HepG2 (cell line): ENCODE measurements at regions not wholly inside any gene's neighbourhood (a gene's known extent, or its start where the extent isn't known, plus 50 kb on each side); places are given as distances from the start of the nearest gene placed in this dataset.
A peak's percentile ranks its signal among the peaks of the same experiment; 100 is the strongest.

Experiments used
- AHDC1 ChIP-seq: sonication (generic); formaldehyde crosslinking; IDR thresholded peaks from 2 replicates; pipeline ENCODE4 v1.5.1; 2020; ENCODE audit warnings: mild to moderate bottlenecking, missing genetic modification reagents, borderline replicate concordance
- GATA4 ChIP-seq: sonication (generic); IDR thresholded peaks from 2 replicates; pipeline ENCODE4 v1.6.1; 2016; ENCODE audit warnings: antibody characterized with exemption, low read depth, borderline replicate concordance
- HOMEZ ChIP-seq: IDR thresholded peaks from 2 replicates; pipeline ENCODE4 v1.6.1; 2016; ENCODE audit warnings: low read depth
- ISL2 ChIP-seq: sonication (generic); formaldehyde crosslinking; IDR thresholded peaks from 2 replicates; pipeline ENCODE4 v1.5.0; 2020; ENCODE audit warnings: missing genetic modification reagents
- MZF1 ChIP-seq: sonication (generic); formaldehyde crosslinking; IDR thresholded peaks from 2 replicates; pipeline ENCODE4 v1.8.1; 2023; ENCODE audit warnings: mild to moderate bottlenecking, missing genetic modification reagents, borderline replicate concordance
- NFATC3 ChIP-seq: sonication (generic); formaldehyde crosslinking; IDR thresholded peaks from 2 replicates; pipeline ENCODE4 v1.5.1; 2020; ENCODE audit warnings: mild to moderate bottlenecking, missing genetic modification reagents
- PHF5A ChIP-seq: IDR thresholded peaks from one replicate; pipeline ENCODE4 v1.6.1; 2018; ENCODE audit warnings: low read depth, missing genetic modification reagents; ENCODE audit not compliant: unreplicated experiment
- POLR2A ChIP-seq, 2 experiments: IDR thresholded peaks; 2 replicates each; pipeline ENCODE4 v1.6.1; 2011; ENCODE audit warnings: low read depth in 2 of 2, low read length in 2 of 2, mild to moderate bottlenecking in 1 of 2, moderate library complexity in 1 of 2; ENCODE audit not compliant: insufficient read depth in 1 of 2
- POLR2AphosphoS5 ChIP-seq: IDR thresholded peaks from 2 replicates; pipeline ENCODE4 v1.6.1; 2012; ENCODE audit warnings: low read depth, low read length
- TGIF2 ChIP-seq: IDR thresholded peaks from 2 replicates; pipeline ENCODE4 v1.6.1; 2016; ENCODE audit warnings: control low read depth, missing compliant biosample characterization
- U2AF2 ChIP-seq: fragments of 200-400 bp; formaldehyde crosslinking; IDR thresholded peaks from 2 replicates; pipeline ENCODE4 v1.6.1; 2017; ENCODE audit warnings: low read depth, mild to moderate bottlenecking, low read length
- ZNF234 ChIP-seq: sonication (generic); formaldehyde crosslinking; conservative IDR thresholded peaks from 2 replicates; pipeline ENCODE4 v1.5.1; 2020; ENCODE audit warnings: mild to moderate bottlenecking, missing genetic modification reagents
- TF ChIP-seq, protein P1 (sequence below): sonication (generic); formaldehyde crosslinking; IDR thresholded peaks from 2 replicates; pipeline ENCODE4 v1.4.0; 2020; ENCODE audit warnings: missing genetic modification reagents
- TF ChIP-seq, protein P2 (sequence below): sonication (generic); formaldehyde crosslinking; conservative IDR thresholded peaks from 2 replicates; pipeline ENCODE4 v1.4.0; 2020; ENCODE audit warnings: mild to moderate bottlenecking, missing genetic modification reagents, moderate library complexity
- TF ChIP-seq, protein P3 (sequence below): sonication (generic); formaldehyde crosslinking; conservative IDR thresholded peaks from 2 replicates; pipeline ENCODE4 v1.5.0; 2020; ENCODE audit warnings: missing genetic modification reagents

GRCh38 chr6:21457647-21458046 is 135.9 kb upstream of the SOX4 start (continued):
- TF ChIP-seq HOMEZ (CRISPR knock-in tag) (peak; percentile 95; the same call in 1 of the 2 replicates), PHF5A (CRISPR knock-in tag) (no peak), ZNF234 (no peak), AHDC1 (0 out of 2 replicates have a peak, but pooled peaks have one; percentile 19), NFATC3 (no peak), U2AF2 (no peak), MZF1 (CRISPR knock-in tag) (no peak), POLR2AphosphoS5 (peak; percentile 40; the same call in 1 of the 2 replicates), POLR2A (IDR thresholded peaks at IDR 0.05; ENCODE audit: insufficient read depth in 1 of 2, low read depth in 2 of 2, low read length in 2 of 2) (peak in 1 of 2 experiments; percentile 35; a peak in 1 of 4 replicates), GATA4 (no peak), ISL2 (CRISPR knock-in tag) (no peak), TGIF2 (CRISPR knock-in tag) (no peak)
- TF ChIP-seq, protein P1, sequence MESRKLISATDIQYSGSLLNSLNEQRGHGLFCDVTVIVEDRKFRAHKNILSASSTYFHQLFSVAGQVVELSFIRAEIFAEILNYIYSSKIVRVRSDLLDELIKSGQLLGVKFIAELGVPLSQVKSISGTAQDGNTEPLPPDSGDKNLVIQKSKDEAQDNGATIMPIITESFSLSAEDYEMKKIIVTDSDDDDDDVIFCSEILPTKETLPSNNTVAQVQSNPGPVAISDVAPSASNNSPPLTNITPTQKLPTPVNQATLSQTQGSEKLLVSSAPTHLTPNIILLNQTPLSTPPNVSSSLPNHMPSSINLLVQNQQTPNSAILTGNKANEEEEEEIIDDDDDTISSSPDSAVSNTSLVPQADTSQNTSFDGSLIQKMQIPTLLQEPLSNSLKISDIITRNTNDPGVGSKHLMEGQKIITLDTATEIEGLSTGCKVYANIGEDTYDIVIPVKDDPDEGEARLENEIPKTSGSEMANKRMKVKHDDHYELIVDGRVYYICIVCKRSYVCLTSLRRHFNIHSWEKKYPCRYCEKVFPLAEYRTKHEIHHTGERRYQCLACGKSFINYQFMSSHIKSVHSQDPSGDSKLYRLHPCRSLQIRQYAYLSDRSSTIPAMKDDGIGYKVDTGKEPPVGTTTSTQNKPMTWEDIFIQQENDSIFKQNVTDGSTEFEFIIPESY (CRISPR knock-in tag) = peak; percentile 98
- TF ChIP-seq, protein P2, sequence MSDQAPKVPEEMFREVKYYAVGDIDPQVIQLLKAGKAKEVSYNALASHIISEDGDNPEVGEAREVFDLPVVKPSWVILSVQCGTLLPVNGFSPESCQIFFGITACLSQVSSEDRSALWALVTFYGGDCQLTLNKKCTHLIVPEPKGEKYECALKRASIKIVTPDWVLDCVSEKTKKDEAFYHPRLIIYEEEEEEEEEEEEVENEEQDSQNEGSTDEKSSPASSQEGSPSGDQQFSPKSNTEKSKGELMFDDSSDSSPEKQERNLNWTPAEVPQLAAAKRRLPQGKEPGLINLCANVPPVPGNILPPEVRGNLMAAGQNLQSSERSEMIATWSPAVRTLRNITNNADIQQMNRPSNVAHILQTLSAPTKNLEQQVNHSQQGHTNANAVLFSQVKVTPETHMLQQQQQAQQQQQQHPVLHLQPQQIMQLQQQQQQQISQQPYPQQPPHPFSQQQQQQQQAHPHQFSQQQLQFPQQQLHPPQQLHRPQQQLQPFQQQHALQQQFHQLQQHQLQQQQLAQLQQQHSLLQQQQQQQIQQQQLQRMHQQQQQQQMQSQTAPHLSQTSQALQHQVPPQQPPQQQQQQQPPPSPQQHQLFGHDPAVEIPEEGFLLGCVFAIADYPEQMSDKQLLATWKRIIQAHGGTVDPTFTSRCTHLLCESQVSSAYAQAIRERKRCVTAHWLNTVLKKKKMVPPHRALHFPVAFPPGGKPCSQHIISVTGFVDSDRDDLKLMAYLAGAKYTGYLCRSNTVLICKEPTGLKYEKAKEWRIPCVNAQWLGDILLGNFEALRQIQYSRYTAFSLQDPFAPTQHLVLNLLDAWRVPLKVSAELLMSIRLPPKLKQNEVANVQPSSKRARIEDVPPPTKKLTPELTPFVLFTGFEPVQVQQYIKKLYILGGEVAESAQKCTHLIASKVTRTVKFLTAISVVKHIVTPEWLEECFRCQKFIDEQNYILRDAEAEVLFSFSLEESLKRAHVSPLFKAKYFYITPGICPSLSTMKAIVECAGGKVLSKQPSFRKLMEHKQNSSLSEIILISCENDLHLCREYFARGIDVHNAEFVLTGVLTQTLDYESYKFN (CRISPR knock-in tag) = peak; percentile 42; the same call in 1 of the 2 replicates
- TF ChIP-seq, protein P3, sequence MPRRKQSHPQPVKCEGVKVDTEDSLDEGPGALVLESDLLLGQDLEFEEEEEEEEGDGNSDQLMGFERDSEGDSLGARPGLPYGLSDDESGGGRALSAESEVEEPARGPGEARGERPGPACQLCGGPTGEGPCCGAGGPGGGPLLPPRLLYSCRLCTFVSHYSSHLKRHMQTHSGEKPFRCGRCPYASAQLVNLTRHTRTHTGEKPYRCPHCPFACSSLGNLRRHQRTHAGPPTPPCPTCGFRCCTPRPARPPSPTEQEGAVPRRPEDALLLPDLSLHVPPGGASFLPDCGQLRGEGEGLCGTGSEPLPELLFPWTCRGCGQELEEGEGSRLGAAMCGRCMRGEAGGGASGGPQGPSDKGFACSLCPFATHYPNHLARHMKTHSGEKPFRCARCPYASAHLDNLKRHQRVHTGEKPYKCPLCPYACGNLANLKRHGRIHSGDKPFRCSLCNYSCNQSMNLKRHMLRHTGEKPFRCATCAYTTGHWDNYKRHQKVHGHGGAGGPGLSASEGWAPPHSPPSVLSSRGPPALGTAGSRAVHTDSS = no peak
